IMR-90 (cell line): ENCODE measurements at regions not wholly inside any gene's neighbourhood (a gene's known extent, or its start where the extent isn't known, plus 50 kb on each side); places are given as distances from the start of the nearest gene placed in this dataset.

Source experiments
- ATAC-seq: fragments of 200-7000 bp; cut with Tn5 transposase; 2 replicates; pipeline ENCODE4 v1.9.1; 2020; ENCODE audit warnings: low read depth, mild to moderate bottlenecking, moderate library complexity
- BruUV-seq: library from RNA; stranded (reverse); fragments of 400-500 nt; replicated peaks from 2 replicates; lab custom pipeline; 2021; lab: Mats Ljungman, UMichigan
- CTCF ChIA-PET: fragments of 300-600 bp; formaldehyde crosslinking; extraction: SDS; loops from one replicate; lab custom pipeline; 2021; ENCODE audit warnings: antibody characterized with exemption; lab: Yijun Ruan, JAX
- POLR2A ChIA-PET: fragments of 300-600 bp; sonication (Branson Sonifier 250); formaldehyde crosslinking; loops from one replicate; lab custom pipeline; 2022; ENCODE audit warnings: antibody characterized with exemption; ENCODE audit not compliant: unreplicated experiment; lab: Charles Lee
- DNase-seq: peaks from one replicate; pipeline ENCODE4 v3.0.0; 2013
- H2AFZ ChIP-seq: replicated peaks from 2 replicates; pipeline ENCODE3; 2013; ENCODE audit warnings: low read length, mild to moderate bottlenecking; ENCODE audit not compliant: poor library complexity
- H2AK5ac ChIP-seq: 2 replicates; pipeline ENCODE4 v1.6.1; 2013; ENCODE audit warnings: low read depth, low read length, inconsistent platforms
- H2AK9ac ChIP-seq: replicated peaks from 2 replicates; pipeline ENCODE3; 2013; ENCODE audit warnings: mild to moderate bottlenecking, low read depth, low read length, moderate library complexity; ENCODE audit not compliant: poor library complexity
- H2BK120ac ChIP-seq: 2 replicates; pipeline ENCODE4 v1.6.1; 2013; ENCODE audit warnings: low read depth, low read length, inconsistent platforms
- H2BK15ac ChIP-seq: 3 replicates; pipeline ENCODE4 v1.6.1; 2013; ENCODE audit warnings: low read depth, low read length, inconsistent platforms
- H2BK20ac ChIP-seq: 2 replicates; pipeline ENCODE4 v1.6.1; 2013; ENCODE audit warnings: low read depth, mild to moderate bottlenecking, inconsistent platforms, low read length, moderate library complexity
- H2BK5ac ChIP-seq: 2 replicates; pipeline ENCODE4 v1.6.1; 2013; ENCODE audit warnings: mild to moderate bottlenecking, low read depth, low read length, inconsistent platforms; ENCODE audit not compliant: poor library complexity, severe bottlenecking
- H3K14ac ChIP-seq: replicated peaks from 2 replicates; pipeline ENCODE4 v1.6.1; 2013; ENCODE audit warnings: low read depth, low read length, inconsistent platforms
- H3K18ac ChIP-seq: 2 replicates; pipeline ENCODE4 v1.6.1; 2013; ENCODE audit warnings: low read depth, low read length, control low read depth
- H3K23ac ChIP-seq: 2 replicates; pipeline ENCODE4 v1.6.1; 2013; ENCODE audit warnings: low read depth, low read length, inconsistent platforms
- H3K27ac ChIP-seq: 2 replicates; pipeline ENCODE4 v1.5.1; 2013; ENCODE audit warnings: mild to moderate bottlenecking, control low read depth, low read length; ENCODE audit not compliant: insufficient read depth
- H3K27me3 ChIP-seq: 2 replicates; pipeline ENCODE4 v1.6.1; 2013; ENCODE audit warnings: low read length; ENCODE audit not compliant: control insufficient read depth, insufficient read depth
- H3K36me3 ChIP-seq: 2 replicates; pipeline ENCODE4 v1.6.1; 2013; ENCODE audit warnings: low read length, mixed read lengths; ENCODE audit not compliant: control insufficient read depth, insufficient read depth
- H3K4ac ChIP-seq: 2 replicates; pipeline ENCODE4 v1.6.1; 2013; ENCODE audit warnings: low read depth, low read length, inconsistent platforms
- H3K4me1 ChIP-seq: 2 replicates; pipeline ENCODE4 v1.6.1; 2013; ENCODE audit warnings: low read length, mixed read lengths; ENCODE audit not compliant: control insufficient read depth, insufficient read depth
- H3K4me2 ChIP-seq: 2 replicates; pipeline ENCODE4 v1.6.1; 2013; ENCODE audit warnings: low read depth, mild to moderate bottlenecking, control low read depth, low read length, moderate library complexity
- H3K4me3 ChIP-seq: 2 replicates; pipeline ENCODE4 v1.5.1; 2013; ENCODE audit warnings: low read depth, mild to moderate bottlenecking, control low read depth, low read length, moderate library complexity; ENCODE audit not compliant: insufficient read depth
- H3K56ac ChIP-seq: 2 replicates; pipeline ENCODE4 v1.6.1; 2013; ENCODE audit warnings: low read length, inconsistent platforms; ENCODE audit not compliant: insufficient read depth; ENCODE audit errors: extremely low read depth
- H3K79me1 ChIP-seq, 2 experiments: 2 replicates each; pipeline ENCODE4 v1.6.1; 2013; ENCODE audit warnings: low read length in 2 of 2, inconsistent platforms in 1 of 2, low read depth in 1 of 2
- H3K9ac ChIP-seq: 2 replicates; pipeline ENCODE4 v1.6.1; 2013; ENCODE audit warnings: low read depth, low read length, control low read depth
- H3K9me1 ChIP-seq: 2 replicates; pipeline ENCODE4 v1.6.1; 2013; ENCODE audit warnings: low read length, inconsistent platforms; ENCODE audit not compliant: insufficient read depth
- H3K9me3 ChIP-seq: 2 replicates; pipeline ENCODE4 v1.6.1; 2013; ENCODE audit warnings: low read length; ENCODE audit not compliant: control insufficient read depth, insufficient read depth
- H4K20me1 ChIP-seq: 2 replicates; pipeline ENCODE4 v1.6.1; 2013; ENCODE audit warnings: low read length, inconsistent platforms; ENCODE audit not compliant: insufficient read depth
- H4K5ac ChIP-seq: 2 replicates; pipeline ENCODE4 v1.6.1; 2013; ENCODE audit warnings: mild to moderate bottlenecking, low read depth, low read length, control low read depth
- H4K8ac ChIP-seq, 2 experiments: 2 replicates each; pipeline ENCODE4 v1.6.1; 2013; ENCODE audit warnings: low read depth in 2 of 2, low read length in 2 of 2, control low read depth in 1 of 2, inconsistent platforms in 1 of 2
- H4K91ac ChIP-seq: 2 replicates; pipeline ENCODE4 v1.6.1; 2013; ENCODE audit warnings: low read depth, low read length, inconsistent platforms; ENCODE audit not compliant: insufficient read depth
- BHLHE40 ChIP-seq: fragments of 150-350 bp; IDR thresholded peaks from 2 replicates; pipeline ENCODE4 v1.6.1; 2016; ENCODE audit warnings: mild to moderate bottlenecking, low read depth, low read length
- CEBPB ChIP-seq: IDR thresholded peaks from 2 replicates; pipeline ENCODE4 v1.6.1; 2012; ENCODE audit warnings: low read depth, low read length, improper control_type of control experiment
- CHD1 ChIP-seq: IDR thresholded peaks from 2 replicates; pipeline ENCODE4 v1.6.1; 2012; ENCODE audit warnings: low read depth, low read length, improper control_type of control experiment
- CTCF ChIP-seq: conservative IDR thresholded peaks from 2 replicates; pipeline ENCODE4 v1.5.1; 2012; ENCODE audit warnings: mild to moderate bottlenecking, low read depth, low read length, improper control_type of control experiment
- ELK1 ChIP-seq: fragments of 150-350 bp; IDR thresholded peaks from 2 replicates; pipeline ENCODE4 v1.6.1; 2016; ENCODE audit warnings: low read depth, mild to moderate bottlenecking, low read length, moderate library complexity, borderline replicate concordance
- FOS ChIP-seq: fragments of 150-350 bp; IDR thresholded peaks from 2 replicates; pipeline ENCODE4 v1.6.1; 2016; ENCODE audit warnings: low read depth, low read length
- MAFK ChIP-seq: IDR thresholded peaks from 2 replicates; pipeline ENCODE4 v1.6.1; 2012; ENCODE audit warnings: low read depth, low read length, improper control_type of control experiment
- MAZ ChIP-seq: IDR thresholded peaks from 2 replicates; pipeline ENCODE4 v1.6.1; 2012; ENCODE audit warnings: low read depth, mild to moderate bottlenecking, low read length, improper control_type of control experiment, moderate library complexity, borderline replicate concordance
- MXI1 ChIP-seq: IDR thresholded peaks from 2 replicates; pipeline ENCODE4 v1.6.1; 2012; ENCODE audit warnings: low read depth, mild to moderate bottlenecking, low read length, moderate library complexity, borderline replicate concordance
- NFE2L2 ChIP-seq: fragments of 150-350 bp; IDR thresholded peaks from 2 replicates; pipeline ENCODE4 v1.6.1; 2016; ENCODE audit warnings: low read depth, mild to moderate bottlenecking, low read length
- POLR2A ChIP-seq: IDR thresholded peaks from 2 replicates; pipeline ENCODE4 v1.6.1; 2012; ENCODE audit warnings: mild to moderate bottlenecking, low read depth, low read length
- RAD21 ChIP-seq: IDR thresholded peaks from 2 replicates; pipeline ENCODE4 v1.6.1; 2012; ENCODE audit warnings: low read length, improper control_type of control experiment
- RCOR1 ChIP-seq: IDR thresholded peaks from 2 replicates; pipeline ENCODE4 v1.6.1; 2012; ENCODE audit warnings: mild to moderate bottlenecking, low read length, improper control_type of control experiment; ENCODE audit not compliant: insufficient replicate concordance
- RFX5 ChIP-seq: IDR thresholded peaks from 2 replicates; pipeline ENCODE4 v1.8.0; 2012; ENCODE audit warnings: low read depth, mild to moderate bottlenecking, low read length, moderate library complexity
- SMC3 ChIP-seq: fragments of 150-350 bp; IDR thresholded peaks from 2 replicates; pipeline ENCODE4 v1.6.1; 2016; ENCODE audit warnings: low read depth, mild to moderate bottlenecking, antibody characterized with exemption, low read length, moderate library complexity
- USF2 ChIP-seq: fragments of 150-350 bp; IDR thresholded peaks from 2 replicates; pipeline ENCODE4 v1.6.1; 2017; ENCODE audit warnings: mild to moderate bottlenecking, antibody characterized with exemption, low read length, low read depth
- WGBS, 2 experiments: methylation state at CpG; one replicate each; pipeline versions ENCODE4 v1.1.5 to v1.1.7; 2013; ENCODE audit warnings: missing lambda C conversion rate in 2 of 2; ENCODE audit not compliant: insufficient read length in 1 of 2; ENCODE audit errors: extremely low coverage in 2 of 2; 5-methylcytosine and 5-hydroxymethylcytosine counted together
- dilution Hi-C: fragments of 300-500 bp; cut with HindIII; formaldehyde crosslinking; loops from one replicate; pipeline ENCODE4 v1.14.3; 2018; ENCODE audit warnings: low sequenced_read_pairs; ENCODE audit not compliant: unreplicated experiment
- in situ Hi-C: fragments of 300-500 bp; cut with MboI; formaldehyde crosslinking; loops from 3 replicates; pipeline ENCODE4 v1.14.3; 2019; ENCODE audit warnings: low sequenced_read_pairs, inconsistent platforms, mixed read lengths
- intact Hi-C: fragments of 100-400 bp; cut with micrococcal nuclease; formaldehyde crosslinking; loops from 2 replicates; pipeline ENCODE4 v1.10.0; 2022

GRCh38 chr2:139218181-139218580, 438.0 kb upstream of the NXPH2 start:
- Histone ChIP-seq H3K56ac (no peak overlapping the region), H3K23ac (no peak overlapping the region), H3K4ac (no peak overlapping the region), H4K5ac (no peak overlapping the region), H3K4me1 (no peaks in the 10 kb centered on the region), H2AK9ac (no peak overlapping the region), H3K4me2 (no peak overlapping the region), H3K18ac (no peak overlapping the region), H4K20me1 (no peaks in the 10 kb centered on the region), H3K27me3 (no peaks in the 10 kb centered on the region), H3K9ac (no peak overlapping the region), H2BK15ac (no peak overlapping the region), H3K27ac (no peak overlapping the region), H3K4me3 (no peak overlapping the region), H4K91ac (no peak overlapping the region), H2BK5ac (no peak overlapping the region), H4K8ac (no peak overlapping the region), H2BK20ac (no peak overlapping the region), H3K9me1 (no peaks in the 10 kb centered on the region), H3K14ac (no peak overlapping the region), H3K36me3 (no peaks in the 10 kb centered on the region), H3K79me1 (no peaks in the 10 kb centered on the region), H3K9me3 (peaks cover 4% of the 10 kb centered on the region; the same call in 1 of the 2 replicates), H2AK5ac (no peak overlapping the region), H2AFZ (no peak overlapping the region), H2BK120ac (no peak overlapping the region)
- DNase-seq (no peak), ATAC-seq (no peak)
- ChIA-PET POLR2A (no interaction called here), CTCF (no interaction called here)
- BruUV-seq, result no TSS peak
- dilution Hi-C loops, result no loop called here
- intact Hi-C loops, result no loop called here
- in situ Hi-C loops, result no loop called here
- no CpG with 5 or more reads among the region's 1 CpG for WGBS, 2 experiments
- TF ChIP-seq CTCF, result no peak
- no peak for TF ChIP-seq RFX5
- no peak for TF ChIP-seq RAD21
- no peak for TF ChIP-seq BHLHE40
- no peak for TF ChIP-seq SMC3
- TF ChIP-seq CHD1, result no peak
- no peak for TF ChIP-seq MXI1
- no peak for TF ChIP-seq RCOR1
- no peak for TF ChIP-seq NFE2L2
- TF ChIP-seq USF2, result no peak
- no peak for TF ChIP-seq FOS
- TF ChIP-seq MAZ, result no peak
- no peak for TF ChIP-seq MAFK
- TF ChIP-seq POLR2A, result no peak
- TF ChIP-seq CEBPB, result no peak
- TF ChIP-seq ELK1, result no peak
